Esophagus squamous epithelium (tissue), 4 donors: ENCODE measurements at regions not wholly inside any gene's neighbourhood (a gene's known extent, or its start where the extent isn't known, plus 50 kb on each side); places are given as distances from the start of the nearest gene placed in this dataset.

Source experiments
- CTCF ChIP-seq, 6 experiments: fragments of 450-650 bp in 4 of 6; fragments of 200-600 bp in 2 of 6; sonication (generic) in 2 of 6; IDR thresholded peaks; one replicate each; pipeline ENCODE4 v1.5.1; 2016 to 2019; ENCODE audit warnings: antibody characterized with exemption in 6 of 6, mild to moderate bottlenecking in 4 of 6, moderate library complexity in 4 of 6
- POLR2A ChIP-seq, 4 donors: fragments of 450-650 bp; IDR thresholded peaks; one replicate each; pipeline ENCODE4 v1.6.1; 2017; ENCODE audit warnings: antibody characterized with exemption in 4 of 4, mild to moderate bottlenecking in 4 of 4, moderate library complexity in 3 of 4

GRCh38 chr1:186572509-186572908 is 107.7 kb downstream of the PTGS2 start:
- TF ChIP-seq POLR2A (IDR thresholded peaks at IDR 0.05), result no peak
- no peak for TF ChIP-seq CTCF (IDR thresholded peaks at IDR 0.05)
